ENCODE measurements at regions not wholly inside any gene's neighbourhood (a gene's known extent, or its start where the extent isn't known, plus 50 kb on each side); places are given as distances from the start of the nearest gene placed in this dataset.

GRCh38 chr11:10395166-10395897 is 59.7 kb upstream of the AMPD3 start:
- TF ChIP-seq REST (IDR thresholded peaks at IDR 0.05; ENCODE audit: insufficient read depth in 1 of 2, low read depth in 2 of 2, low read length in 2 of 2) (no peak), SIN3A (IDR thresholded peaks at IDR 0.05; ENCODE audit: borderline replicate concordance, insufficient read depth, low read length) (no peak), POLR2AphosphoS5 (IDR thresholded peaks at IDR 0.05; ENCODE audit: low read depth, low read length) (no peak), TAF1 (IDR thresholded peaks at IDR 0.05; ENCODE audit: borderline replicate concordance, insufficient read depth, low read length) (no peak), FOXP2 (optimal IDR thresholded peaks at IDR 0.05; ENCODE audit: borderline replicate concordance, extremely low read depth, extremely low read length, insufficient read depth) (no peak)

All from PFSK-1 (cell line).